ENCODE measurements at regions not wholly inside any gene's neighbourhood (a gene's known extent, or its start where the extent isn't known, plus 50 kb on each side); places are given as distances from the start of the nearest gene placed in this dataset.

GRCh38 chr15:70281261-70281810 is 183.6 kb upstream of the TLE3 start:
- Mint-ChIP-seq H3K4me3 (no peak overlapping the region), H3K9me3 (peaks cover 5% of the 10 kb centered on the region), H3K27me3 (peaks cover 4% of the 10 kb centered on the region), H3K4me1 (peaks cover 19% of the 10 kb centered on the region), H3K36me3 (ENCODE audit: low read depth) (no peaks in the 10 kb centered on the region), H3K27ac (no peak overlapping the region)
- ATAC-seq (no peak), DNase-seq (no peak)

DNA sequence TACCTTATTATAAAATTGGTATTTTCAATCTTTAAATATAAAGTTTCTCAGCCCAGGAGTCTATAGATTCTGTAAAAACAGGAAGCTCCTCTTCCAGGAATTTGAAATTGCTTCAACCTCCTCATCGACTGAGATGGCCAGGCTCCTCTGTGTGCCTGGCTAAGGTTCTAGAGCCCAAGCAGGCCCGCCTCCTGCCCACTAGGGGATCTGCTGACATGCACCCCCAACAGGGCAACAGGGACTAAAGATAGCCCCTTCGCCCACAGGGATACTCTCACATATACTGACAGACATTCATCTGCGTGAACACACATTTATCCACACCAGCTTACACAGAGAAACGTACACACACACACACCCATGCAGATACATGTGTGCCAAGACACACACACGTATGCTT is 183.1 kb upstream of the TLE3 start:
- ATAC-seq (no peak), DNase-seq (no peak)
- Mint-ChIP-seq H3K4me3 (no peak overlapping the region), H3K27me3 (peaks cover 4% of the 10 kb centered on the region), H3K36me3 (ENCODE audit: low read depth) (no peaks in the 10 kb centered on the region), H3K4me1 (peaks cover 19% of the 10 kb centered on the region), H3K27ac (no peak overlapping the region), H3K9me3 (peaks cover 5% of the 10 kb centered on the region)

DNA sequence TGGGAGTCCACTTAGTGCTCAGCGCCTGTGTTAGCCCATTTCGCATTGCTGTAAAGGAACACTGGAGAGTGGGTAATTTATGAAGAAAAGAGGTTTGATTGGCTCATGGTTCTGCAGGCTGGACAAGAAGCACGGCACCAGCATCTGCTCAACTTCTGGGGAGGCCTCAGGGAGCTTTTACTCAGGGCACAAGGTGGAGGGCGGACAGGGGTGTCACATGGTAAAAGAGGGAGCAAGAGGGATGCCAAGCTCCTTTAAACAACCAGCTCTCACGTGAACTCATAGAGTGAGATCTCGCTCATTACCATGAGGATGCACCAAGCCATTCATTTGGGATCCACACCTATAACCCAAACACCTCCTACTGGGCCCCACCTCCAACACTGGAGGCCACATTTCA is 181.4 kb upstream of the TLE3 start:
- no peak for ATAC-seq
- peaks cover 5% of the 10 kb centered on the region for H3K9me3 Mint-ChIP-seq
- peaks cover 9% of the 10 kb centered on the region for H3K27me3 Mint-ChIP-seq
- no peak overlapping the region for H3K4me3 Mint-ChIP-seq
- H3K27ac Mint-ChIP-seq, result no peak overlapping the region
- no peaks in the 10 kb centered on the region for H3K36me3 Mint-ChIP-seq (ENCODE audit: low read depth)
- peaks cover 24% of the 10 kb centered on the region for H3K4me1 Mint-ChIP-seq
- no peak for DNase-seq

DNA sequence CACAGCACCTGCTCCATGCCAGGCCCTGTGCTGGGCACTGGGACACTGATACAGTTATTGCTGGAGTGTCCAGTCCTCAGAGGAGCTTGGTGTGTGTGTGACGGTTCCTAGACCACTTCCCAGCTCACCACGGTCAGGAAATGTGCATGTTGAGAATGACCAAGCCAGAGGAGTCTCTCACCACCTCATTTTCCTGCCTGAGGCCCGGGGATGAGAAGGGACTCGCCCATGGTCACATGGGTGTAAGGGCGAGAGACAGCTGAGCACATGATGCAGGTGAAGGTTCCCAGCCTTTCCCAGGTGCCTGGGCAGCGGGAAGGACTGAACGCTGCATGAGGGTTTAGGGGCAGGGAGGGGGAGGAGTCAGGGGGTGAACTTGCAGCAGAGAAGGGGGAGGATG is 180.9 kb upstream of the TLE3 start:
- DNase-seq (no peak), ATAC-seq (no peak)
- Mint-ChIP-seq H3K4me1 (peaks cover 29% of the 10 kb centered on the region), H3K36me3 (ENCODE audit: low read depth) (no peaks in the 10 kb centered on the region), H3K9me3 (peaks cover 5% of the 10 kb centered on the region), H3K4me3 (no peak overlapping the region), H3K27me3 (peaks cover 9% of the 10 kb centered on the region), H3K27ac (no peak overlapping the region)

DNA sequence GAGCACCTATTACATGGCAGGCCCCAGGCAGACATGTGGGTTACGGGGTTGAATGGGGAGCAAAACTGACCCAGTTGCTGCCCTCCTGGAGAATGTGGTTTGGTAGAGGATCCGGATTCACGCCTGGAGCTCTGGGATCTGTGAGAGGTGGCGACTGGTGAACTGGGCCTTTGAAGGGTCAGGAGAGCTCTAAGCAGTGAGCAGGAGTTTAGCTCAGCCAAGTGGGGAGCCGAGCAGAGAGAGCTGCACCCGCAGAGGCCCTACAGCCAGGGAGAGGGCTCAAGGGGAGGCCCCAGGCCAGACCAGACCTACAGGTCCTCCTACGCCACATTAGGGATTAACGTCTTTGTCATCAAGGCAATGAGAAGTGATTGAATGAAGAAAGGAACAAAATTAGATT is 179.8 kb upstream of the TLE3 start:
- peaks cover 38% of the 10 kb centered on the region for H3K4me1 Mint-ChIP-seq
- no peaks in the 10 kb centered on the region for H3K36me3 Mint-ChIP-seq (ENCODE audit: low read depth)
- peaks cover 5% of the 10 kb centered on the region for H3K27me3 Mint-ChIP-seq
- H3K27ac Mint-ChIP-seq, result no peak overlapping the region
- no peak overlapping the region for H3K4me3 Mint-ChIP-seq
- peaks cover under 1% of the 10 kb centered on the region for H3K9me3 Mint-ChIP-seq
- ATAC-seq, result no peak
- DNase-seq, result no peak

- H3K36me3 Mint-ChIP-seq (ENCODE audit: low read depth), result no peaks in the 10 kb centered on the region
- DNase-seq, result no peak
- H3K27ac Mint-ChIP-seq, result no peak overlapping the region
- no peak for ATAC-seq
- peaks cover 5% of the 10 kb centered on the region for H3K27me3 Mint-ChIP-seq
- H3K4me1 Mint-ChIP-seq, result peaks cover 36% of the 10 kb centered on the region
- H3K9me3 Mint-ChIP-seq, result no peaks in the 10 kb centered on the region
- H3K4me3 Mint-ChIP-seq, result no peak overlapping the region
Measured at GRCh38 chr15:70276401-70276800, 178.7 kb upstream of the TLE3 start.

- ATAC-seq (no peak), DNase-seq (no peak)
- H3K4me1 Mint-ChIP-seq, result peaks cover 37% of the 10 kb centered on the region
- no peaks in the 10 kb centered on the region for H3K36me3 Mint-ChIP-seq (ENCODE audit: low read depth)
- H3K4me3 Mint-ChIP-seq, result no peak overlapping the region
- peaks cover 7% of the 10 kb centered on the region for H3K27me3 Mint-ChIP-seq
- no peaks in the 10 kb centered on the region for H3K9me3 Mint-ChIP-seq
- H3K27ac Mint-ChIP-seq, result no peak overlapping the region
Measured at GRCh38 chr15:70275461-70276138, 177.9 kb upstream of the TLE3 start.

DNA sequence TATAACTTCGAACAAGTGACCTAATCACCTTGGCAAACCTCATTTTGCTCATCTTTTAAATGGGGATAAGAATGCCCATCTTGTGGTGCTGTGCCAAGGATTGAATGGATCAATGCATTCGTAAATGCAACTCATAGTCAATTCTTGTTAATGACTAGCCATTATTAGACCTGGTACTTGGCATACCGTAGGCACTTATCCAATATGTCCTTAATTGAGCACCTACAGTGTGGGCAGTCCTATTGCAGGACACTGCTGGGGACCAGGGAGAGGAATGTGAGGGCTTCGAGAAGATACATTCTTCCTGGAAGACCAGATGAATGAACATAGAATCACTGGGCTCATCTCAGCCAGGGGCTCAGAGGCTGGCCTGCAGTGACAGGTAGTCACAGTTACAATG is 177.2 kb upstream of the TLE3 start:
- no peak for DNase-seq
- no peak for ATAC-seq
- Mint-ChIP-seq H3K4me1 (peaks cover 40% of the 10 kb centered on the region), H3K9me3 (no peaks in the 10 kb centered on the region), H3K27me3 (peaks cover 7% of the 10 kb centered on the region), H3K4me3 (no peak overlapping the region), H3K36me3 (ENCODE audit: low read depth) (no peaks in the 10 kb centered on the region), H3K27ac (no peak overlapping the region)

GRCh38 chr15:70274255-70274880 is 176.7 kb upstream of the TLE3 start:
- H3K27ac Mint-ChIP-seq, result peak overlapping the region; percentile 80
- no peaks in the 10 kb centered on the region for H3K9me3 Mint-ChIP-seq

GRCh38 chr15:70273808-70274207 is 176.1 kb upstream of the TLE3 start:
- Mint-ChIP-seq H3K36me3 (ENCODE audit: low read depth) (no peaks in the 10 kb centered on the region), H3K27me3 (peaks cover 7% of the 10 kb centered on the region), H3K9me3 (no peaks in the 10 kb centered on the region), H3K4me1 (peaks cover 45% of the 10 kb centered on the region), H3K27ac (peak overlapping the region; percentile 80), H3K4me3 (peak overlapping the region; percentile 34)
- no peak for DNase-seq
- ATAC-seq, result peak; percentile 77

More at GRCh38 chr15:70274255-70274880, 176.7 kb upstream of the TLE3 start:
- no peaks in the 10 kb centered on the region for H3K36me3 Mint-ChIP-seq (ENCODE audit: low read depth)
- peaks cover 7% of the 10 kb centered on the region for H3K27me3 Mint-ChIP-seq
- H3K4me1 Mint-ChIP-seq, result peaks cover 43% of the 10 kb centered on the region
- no peak overlapping the region for H3K4me3 Mint-ChIP-seq
- DNase-seq (no peak), ATAC-seq (peak; percentile 41)

DNA sequence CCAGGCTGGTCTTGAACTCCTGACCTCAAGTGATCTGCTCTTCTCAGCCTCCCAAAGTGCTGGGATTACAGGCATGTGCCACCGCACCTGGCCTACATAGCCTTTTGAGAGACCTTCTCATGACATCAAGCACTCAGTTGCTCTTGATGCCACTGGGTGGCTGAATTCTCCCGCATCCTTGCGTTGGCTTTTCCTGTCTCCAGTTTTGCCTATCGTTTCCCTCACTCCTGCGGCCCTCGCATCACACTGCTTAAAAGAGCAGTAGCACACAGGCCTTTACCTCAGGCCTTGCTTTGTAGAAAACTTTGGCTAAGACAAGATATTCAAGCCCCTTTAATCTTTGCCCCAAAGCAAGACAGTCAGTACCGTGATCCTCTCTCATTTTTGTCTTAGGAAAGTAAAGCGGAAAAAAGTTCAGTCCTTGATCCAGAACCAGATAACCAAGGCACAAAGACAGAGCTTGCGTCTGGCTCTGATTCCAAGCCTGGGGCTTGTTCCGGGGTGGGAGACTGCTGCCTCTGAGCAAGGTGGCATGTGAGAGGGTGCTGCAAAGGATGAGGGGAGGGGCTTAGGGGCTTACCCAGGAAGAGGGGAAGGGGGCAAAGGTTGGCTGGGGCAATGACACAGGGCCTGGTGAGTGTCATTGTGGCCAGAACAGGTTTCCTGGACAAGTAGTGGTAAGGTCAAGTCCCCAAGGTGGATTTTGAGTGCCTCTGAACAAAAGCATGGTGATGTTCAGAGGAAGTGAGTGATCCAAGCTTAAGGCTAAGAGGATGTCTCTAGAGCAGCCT is 175.0 kb upstream of the TLE3 start:
- H3K9me3 Mint-ChIP-seq, result no peaks in the 10 kb centered on the region
- H3K27ac Mint-ChIP-seq, result peak overlapping the region; percentile 39
- no peaks in the 10 kb centered on the region for H3K36me3 Mint-ChIP-seq (ENCODE audit: low read depth)
- H3K27me3 Mint-ChIP-seq, result peaks cover 9% of the 10 kb centered on the region
- peaks cover 55% of the 10 kb centered on the region for H3K4me1 Mint-ChIP-seq
- DNase-seq (no peak), ATAC-seq (no peak)
- H3K4me3 Mint-ChIP-seq, result no peak overlapping the region

DNA sequence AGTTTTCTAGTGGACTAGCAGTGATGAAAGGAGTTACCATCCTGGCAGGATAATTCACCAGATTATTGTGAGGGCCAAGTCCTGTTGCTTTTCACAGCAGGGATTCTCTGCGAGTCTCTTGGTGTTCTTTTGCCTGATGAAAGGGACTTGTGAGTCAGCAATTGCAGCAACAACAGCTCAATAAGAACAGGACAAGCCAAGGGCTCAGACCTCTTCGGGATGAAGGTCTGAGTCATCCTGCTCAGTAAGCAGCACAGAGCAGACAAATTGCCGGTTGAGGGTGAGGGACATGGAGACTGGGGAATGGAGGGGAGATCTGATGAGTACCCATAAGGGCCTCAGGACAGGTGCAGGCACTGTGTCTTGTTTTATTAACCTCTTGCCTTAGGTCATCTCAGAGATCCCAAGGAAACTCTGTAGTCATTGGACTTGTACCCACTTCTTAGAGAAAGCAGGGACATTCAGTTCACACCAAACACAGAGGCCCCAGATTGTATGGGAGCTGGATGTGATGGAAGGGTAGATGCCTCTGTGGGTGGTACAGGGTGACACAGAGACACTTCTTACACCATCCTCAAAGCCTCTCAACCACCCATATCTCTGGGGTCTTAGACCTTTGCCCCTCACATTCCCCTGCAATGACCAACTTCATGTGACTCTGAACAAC is 173.8 kb upstream of the TLE3 start:
- Mint-ChIP-seq H3K4me3 (no peak overlapping the region), H3K9me3 (no peaks in the 10 kb centered on the region), H3K4me1 (peaks cover 65% of the 10 kb centered on the region), H3K27me3 (peaks cover 18% of the 10 kb centered on the region), H3K36me3 (ENCODE audit: low read depth) (no peaks in the 10 kb centered on the region), H3K27ac (no peak overlapping the region)
- DNase-seq (no peak), ATAC-seq (peak; percentile 20)

DNA sequence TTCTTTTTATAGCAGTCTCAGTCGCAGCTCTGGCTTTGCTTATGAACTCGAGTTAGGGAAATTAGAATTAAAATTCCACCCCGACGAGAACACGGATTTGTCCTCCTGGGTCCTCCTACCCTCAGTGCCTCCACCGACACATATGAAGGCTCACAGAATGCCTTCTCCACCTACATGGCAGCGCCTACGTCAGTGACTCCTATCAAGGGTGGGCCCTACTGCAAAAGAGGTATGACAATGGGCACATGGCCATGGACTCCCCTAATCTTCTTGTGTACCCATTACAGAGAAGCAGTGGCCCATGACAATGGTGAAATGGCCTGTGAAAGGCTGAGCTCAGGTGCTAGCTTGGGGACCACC is 173.0 kb upstream of the TLE3 start:
- DNase-seq (no peak), ATAC-seq (no peak)
- Mint-ChIP-seq H3K9me3 (no peaks in the 10 kb centered on the region), H3K27ac (no peak overlapping the region), H3K27me3 (peaks cover 23% of the 10 kb centered on the region), H3K4me3 (no peak overlapping the region), H3K4me1 (peaks cover 74% of the 10 kb centered on the region), H3K36me3 (ENCODE audit: low read depth) (no peaks in the 10 kb centered on the region)

- Mint-ChIP-seq H3K4me1 (peaks cover 79% of the 10 kb centered on the region), H3K4me3 (no peak overlapping the region), H3K36me3 (ENCODE audit: low read depth) (no peaks in the 10 kb centered on the region), H3K9me3 (no peaks in the 10 kb centered on the region), H3K27ac (no peak overlapping the region), H3K27me3 (peaks cover 23% of the 10 kb centered on the region)
- ATAC-seq, result no peak
- no peak for DNase-seq
Measured at GRCh38 chr15:70269991-70270751, 172.5 kb upstream of the TLE3 start.

Data from activated naive CD8-positive, alpha-beta T cell treated with anti-CD3 and anti-CD28 coated beads, Interleukin-2, amount 50 U/mL, for 24 hours (primary cell).